HG02840 (cell line): ENCODE measurements at regions not wholly inside any gene's neighbourhood (a gene's known extent, or its start where the extent isn't known, plus 50 kb on each side); places are given as distances from the start of the nearest gene placed in this dataset.

Source experiments
- ATAC-seq: cut with Tn5 transposase; IDR thresholded peaks from one replicate; pipeline ENCODE4 v1.9.1; 2021; ENCODE audit warnings: mild to moderate bottlenecking, moderate library complexity, moderate number of reproducible peaks; ENCODE audit not compliant: unreplicated experiment, low FRiP score

GRCh38 chr11:26072614-26073153 is 259.2 kb upstream of the ANO3 start:
- no peak for ATAC-seq

- ATAC-seq, result no peak
Measured at GRCh38 chr11:26073646-26074045, 258.3 kb upstream of the ANO3 start.

DNA sequence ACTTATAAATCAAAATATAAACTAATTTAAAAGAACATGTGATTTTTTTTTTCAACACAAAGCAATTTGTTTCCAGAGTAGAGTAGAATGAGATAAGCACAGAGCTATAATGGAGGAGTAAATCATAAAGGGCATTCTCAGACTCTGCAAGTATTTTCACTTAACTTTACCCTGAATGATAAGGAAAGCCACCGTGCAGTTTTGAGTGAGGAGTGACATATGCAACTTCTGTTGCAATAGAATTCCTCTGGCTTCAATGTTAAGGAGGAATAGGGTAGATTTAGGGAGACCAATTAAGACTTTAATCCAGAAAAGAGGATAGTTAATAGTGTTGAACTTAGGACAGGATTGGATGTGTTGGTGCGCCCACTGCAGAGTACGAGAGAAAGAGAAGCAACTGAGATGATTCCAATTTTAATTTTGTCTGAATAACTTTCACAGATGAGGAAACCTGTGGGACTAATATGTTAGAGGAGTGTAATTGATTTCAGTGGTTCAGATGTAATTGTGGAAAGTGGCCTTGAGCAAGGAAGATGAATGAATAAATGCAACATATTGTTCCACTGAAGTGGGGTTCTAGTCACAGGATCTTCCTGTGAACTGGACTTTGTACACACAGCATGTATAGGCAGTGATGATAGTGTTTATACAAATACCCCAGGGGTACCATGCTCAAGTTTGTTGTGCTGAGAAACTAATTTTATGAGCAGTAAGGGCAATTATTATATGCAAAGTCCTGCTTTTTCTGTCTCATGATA is 255.5 kb upstream of the ANO3 start:
- ATAC-seq, result no peak

- ATAC-seq, result no peak
Measured at GRCh38 chr11:26078231-26078821, 253.6 kb upstream of the ANO3 start.

DNA sequence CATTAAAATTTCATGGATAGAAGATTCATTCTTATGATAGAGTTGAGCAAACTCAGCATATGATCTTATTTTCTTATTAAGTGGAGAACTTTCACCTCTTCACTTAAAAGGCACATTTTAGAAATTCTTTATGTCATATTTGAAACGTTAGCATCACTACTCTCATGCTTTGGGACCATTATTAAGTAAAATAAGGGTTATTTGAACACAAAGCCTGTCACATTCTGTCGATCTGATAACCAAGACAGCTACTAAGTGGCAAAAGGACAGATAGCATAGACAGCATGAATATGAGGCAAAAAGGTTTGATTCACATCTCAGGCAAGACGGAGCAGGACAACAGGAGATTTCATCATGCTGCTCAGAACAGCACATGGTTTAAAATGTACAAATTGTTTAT is 247.6 kb upstream of the ANO3 start:
- no peak for ATAC-seq

DNA sequence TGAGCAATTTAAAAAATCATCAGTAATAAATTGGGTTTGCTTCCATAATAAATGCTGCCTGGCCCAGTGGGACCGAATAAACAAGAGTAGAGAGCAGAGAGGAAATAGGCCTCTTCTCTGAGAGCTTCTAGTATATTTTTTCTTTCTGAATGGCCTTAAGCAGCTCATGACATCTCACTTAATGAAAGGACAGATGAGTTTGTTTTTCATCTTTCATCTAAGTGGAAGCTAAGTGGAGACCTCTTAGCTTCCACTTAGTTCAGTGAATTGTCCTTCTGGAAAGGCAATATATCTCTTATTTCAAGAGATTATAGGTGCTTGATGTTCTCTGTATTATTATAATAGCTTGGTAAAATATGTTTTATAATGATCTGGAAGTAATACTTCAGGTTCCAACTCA is 245.9 kb upstream of the ANO3 start:
- no peak for ATAC-seq

DNA sequence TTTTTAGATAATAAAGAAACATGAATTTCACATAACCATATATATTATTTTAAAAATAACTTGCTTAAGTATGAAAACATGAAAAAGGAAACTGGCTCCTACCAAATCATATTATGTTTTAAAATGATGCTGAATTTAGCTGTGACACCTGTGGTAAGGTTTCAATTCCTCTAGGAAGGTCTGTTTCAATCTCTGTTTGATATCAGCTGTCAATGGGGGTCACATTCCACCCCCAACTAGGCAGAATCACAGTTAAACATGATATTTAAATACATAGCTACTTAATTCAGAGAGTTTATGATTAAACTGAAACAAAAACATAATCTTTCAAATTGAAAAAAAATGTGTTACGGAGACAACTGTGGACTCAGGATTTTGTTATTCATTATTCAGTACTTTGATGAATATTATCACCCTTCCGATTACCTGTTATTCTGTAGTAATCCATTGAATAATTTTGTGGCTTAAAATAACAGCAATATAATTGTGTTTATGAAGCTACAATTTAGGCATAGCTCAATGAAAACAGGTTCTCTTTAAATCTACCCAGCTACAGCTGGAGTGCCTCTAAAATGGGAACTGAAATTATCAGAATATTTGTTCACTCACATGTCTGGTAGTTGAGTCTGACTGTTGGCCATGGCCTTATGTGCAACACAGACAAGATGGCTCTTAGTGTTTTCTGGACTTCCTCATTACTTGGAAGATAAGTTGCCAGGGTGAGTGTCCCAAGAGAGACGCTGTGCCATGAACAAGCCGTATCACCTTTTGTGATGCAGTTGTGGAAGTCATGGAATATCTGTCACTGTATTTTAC is 244.6 kb upstream of the ANO3 start:
- peak; percentile 63 for ATAC-seq

DNA sequence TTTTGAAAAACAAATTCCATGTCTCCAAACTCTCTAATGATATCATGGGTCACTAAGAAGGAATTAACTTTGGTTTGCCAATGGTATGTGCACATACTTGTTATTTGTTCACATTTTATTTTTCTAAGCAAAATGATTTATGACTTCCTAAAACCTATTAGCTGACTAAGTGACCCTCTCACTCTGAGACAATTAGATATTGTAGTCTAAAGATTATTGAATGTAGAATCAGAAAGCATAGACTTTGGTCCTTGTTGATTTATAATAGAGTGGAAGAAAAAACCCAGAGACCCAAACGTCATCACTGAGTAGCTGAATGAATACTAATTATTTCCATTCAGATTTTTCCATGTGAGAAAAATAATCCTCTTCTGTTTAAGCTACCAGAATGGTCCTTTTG is 243.5 kb upstream of the ANO3 start:
- no peak for ATAC-seq

DNA sequence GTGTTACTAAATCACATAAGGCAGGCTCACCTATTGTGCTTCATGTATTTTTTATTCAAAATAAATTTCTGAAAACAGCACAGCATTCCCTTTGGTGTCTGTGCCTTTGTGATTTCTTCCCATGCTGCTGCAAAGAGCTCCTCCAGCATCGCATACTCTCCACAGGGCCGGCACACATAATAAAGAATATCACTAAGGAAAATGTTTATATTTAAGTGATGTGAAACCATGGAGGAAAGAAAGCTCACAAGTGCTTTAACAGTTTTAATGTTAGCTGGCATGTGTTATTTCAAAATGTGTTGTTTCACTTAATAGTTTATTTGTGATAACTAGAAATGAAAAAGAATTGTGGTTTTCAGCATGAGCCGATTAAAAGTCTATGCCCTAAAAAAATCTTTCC is 241.3 kb upstream of the ANO3 start:
- ATAC-seq, result no peak

GRCh38 chr11:26093206-26093605 is 238.7 kb upstream of the ANO3 start:
- ATAC-seq, result no peak

DNA sequence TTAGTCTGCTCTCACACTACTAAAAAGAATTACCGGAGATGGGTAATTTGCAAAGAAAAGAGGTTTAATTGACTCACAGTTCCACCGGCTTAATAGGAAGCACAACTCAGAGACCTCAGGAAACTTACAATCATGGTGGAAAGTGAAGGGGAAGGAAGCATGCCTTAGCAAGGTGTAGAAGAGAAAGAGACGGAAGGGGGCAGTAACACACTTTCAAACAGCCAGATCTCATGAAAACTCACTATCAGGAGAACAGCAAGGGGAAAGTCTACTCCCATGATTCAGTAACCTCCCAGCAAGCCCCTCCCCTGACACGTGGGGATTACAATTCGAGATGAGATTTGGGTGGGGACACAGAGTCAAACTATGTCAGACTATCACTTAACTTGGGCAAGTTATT is 236.6 kb upstream of the ANO3 start:
- no peak for ATAC-seq

DNA sequence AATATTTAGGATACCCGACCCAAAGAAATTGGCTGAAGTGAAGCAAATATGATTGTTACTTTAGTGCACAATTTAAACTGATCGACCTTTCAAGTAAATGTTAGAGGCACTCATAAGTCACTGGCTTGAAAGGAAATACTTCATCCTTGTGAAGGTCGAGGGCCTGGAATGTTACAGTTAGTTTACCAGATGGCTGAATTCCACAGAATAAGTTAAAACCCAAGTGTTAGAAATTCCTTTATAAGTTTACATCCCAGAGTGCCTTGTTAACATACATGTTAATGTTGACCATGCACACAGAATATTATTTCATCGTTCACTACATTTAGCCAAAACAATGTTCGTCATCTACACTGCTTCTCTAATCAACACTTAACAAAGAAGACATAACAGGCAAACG is 235.5 kb upstream of the ANO3 start:
- ATAC-seq, result no peak

- no peak for ATAC-seq
Measured at GRCh38 chr11:26102325-26102724, 229.6 kb upstream of the ANO3 start.

DNA sequence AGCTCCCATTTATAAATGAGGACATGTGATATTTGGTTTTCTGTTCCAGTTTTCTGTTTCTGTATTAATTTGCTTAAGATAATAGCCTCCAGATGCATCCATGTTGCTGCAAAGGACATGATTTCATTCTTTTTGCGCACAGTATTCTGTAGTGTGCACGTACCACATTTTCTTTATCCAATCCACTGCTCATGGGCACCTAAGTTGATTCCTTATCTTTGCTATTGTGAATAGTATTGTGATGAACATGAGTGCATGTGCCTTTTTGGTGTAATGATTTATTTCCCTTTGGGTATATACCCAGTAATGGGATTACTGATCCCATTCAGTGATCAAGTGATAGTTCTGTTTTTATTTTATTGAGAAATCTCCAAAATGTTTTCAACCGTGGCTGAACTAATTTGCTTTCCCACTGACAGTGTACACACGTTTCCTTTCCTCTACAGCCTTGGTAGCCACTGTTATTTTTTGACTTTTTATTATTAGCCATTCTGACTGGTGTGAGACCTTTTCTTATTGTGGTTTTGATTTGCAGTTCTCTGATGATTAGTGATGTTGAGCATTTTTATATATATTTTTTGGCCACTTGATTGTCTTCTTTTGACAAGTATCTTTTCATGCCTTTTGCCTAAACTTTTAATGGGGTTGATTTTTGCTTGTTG is 226.0 kb upstream of the ANO3 start:
- ATAC-seq, result no peak

GRCh38 chr11:26106726-26107125 is 225.2 kb upstream of the ANO3 start:
- ATAC-seq, result no peak

DNA sequence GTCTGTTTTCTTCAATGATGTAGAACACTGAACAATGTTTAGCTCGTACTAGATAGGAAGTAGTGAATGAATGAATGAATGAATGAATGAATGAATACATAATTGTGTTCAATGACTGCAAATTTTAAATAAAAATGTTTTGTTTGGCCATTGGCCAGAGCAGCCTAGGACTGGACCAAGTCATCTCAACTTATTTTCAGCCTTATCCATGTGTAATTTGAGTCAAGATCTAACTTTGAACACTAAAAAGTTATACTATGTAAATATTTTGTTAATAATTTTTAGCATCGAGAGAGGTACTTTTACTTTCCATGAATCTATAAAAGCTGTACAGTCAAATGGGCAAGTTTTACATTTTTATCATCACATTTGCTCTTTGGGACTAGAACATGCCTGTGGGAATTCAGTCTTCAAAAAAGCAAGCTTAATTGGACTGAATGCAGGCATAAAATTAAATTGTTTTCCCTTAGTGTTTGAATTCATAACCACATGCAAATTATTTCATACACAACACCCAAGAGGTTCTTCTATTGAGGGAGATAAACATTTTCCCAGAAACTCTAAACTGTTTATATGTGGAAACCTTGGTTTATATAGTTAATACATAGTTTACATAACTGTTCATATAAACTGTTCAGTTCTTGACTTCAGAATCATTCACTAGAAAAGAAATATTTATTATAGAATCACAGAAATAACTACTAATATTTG is 222.1 kb upstream of the ANO3 start:
- ATAC-seq, result no peak

- no peak for ATAC-seq
Measured at GRCh38 chr11:26112264-26112663, 219.7 kb upstream of the ANO3 start.

DNA sequence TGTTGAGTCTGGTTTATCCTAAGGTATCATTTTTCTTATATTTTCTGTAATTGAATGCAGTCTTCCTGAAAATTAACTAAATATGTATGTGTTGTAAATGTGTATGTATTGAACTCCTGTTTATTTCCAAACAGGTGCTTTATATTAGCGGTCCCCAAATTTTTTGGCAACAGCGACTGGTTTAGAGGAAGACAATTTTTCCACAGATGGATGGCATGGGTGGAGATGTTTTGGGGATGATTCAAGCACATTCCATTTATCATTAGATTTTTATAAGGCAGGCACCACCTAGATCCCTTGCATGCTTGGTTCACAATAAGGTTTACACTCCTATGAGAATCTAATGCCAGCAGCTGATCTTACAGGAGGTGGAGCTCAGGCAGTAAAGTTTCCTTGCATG is 210.5 kb upstream of the ANO3 start:
- no peak for ATAC-seq

DNA sequence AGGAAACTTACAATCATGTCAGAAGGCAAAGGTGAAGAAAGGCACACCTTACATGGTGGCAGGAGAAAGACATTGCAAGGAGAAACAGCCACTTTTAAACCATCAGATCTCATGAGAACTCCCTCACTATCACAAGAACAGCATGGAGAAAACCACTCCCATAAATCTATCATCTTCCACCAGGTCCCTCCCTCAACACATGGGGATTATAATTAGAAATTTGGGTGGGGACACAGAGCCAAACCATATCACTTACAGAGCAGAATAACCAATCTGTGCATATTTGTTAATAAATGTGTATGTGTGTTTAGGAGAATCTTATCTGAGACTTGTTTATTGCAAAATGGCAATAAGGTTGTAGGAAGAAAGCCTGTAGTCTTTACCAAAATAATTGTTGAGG is 205.2 kb upstream of the ANO3 start:
- ATAC-seq, result no peak

DNA sequence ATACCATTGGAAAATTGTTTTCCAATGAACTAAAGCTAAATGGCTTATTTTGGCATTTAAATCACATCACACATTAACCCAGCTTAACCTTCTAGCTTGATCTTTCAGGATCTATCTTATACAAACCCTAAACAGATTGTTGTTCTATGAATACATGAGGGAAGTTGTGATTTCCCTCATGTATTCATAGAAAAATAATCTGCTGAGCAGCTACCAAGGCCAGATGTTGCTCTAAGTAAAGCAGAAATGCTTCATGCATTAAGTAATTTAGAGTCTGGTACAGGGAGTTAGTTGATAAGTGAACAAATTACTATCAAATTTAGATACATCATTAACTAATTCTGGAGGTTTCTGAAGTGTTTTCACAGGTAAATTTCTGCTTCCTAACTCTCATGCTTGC is 204.6 kb upstream of the ANO3 start:
- ATAC-seq, result no peak
